GM23338 (cell line): ENCODE measurements at regions not wholly inside any gene's neighbourhood (a gene's known extent, or its start where the extent isn't known, plus 50 kb on each side); places are given as distances from the start of the nearest gene placed in this dataset.

Experiments
- ATAC-seq: fragments of 200-7000 bp; cut with Tn5 transposase; 3 replicates; pipeline ENCODE4 v1.9.1; 2020
- DNase-seq: peaks from one replicate; pipeline ENCODE4 v3.0.0-alpha.2; 2015; ENCODE audit warnings: low spot score
- H2AFZ ChIP-seq: fragments of 200-600 bp; sonication (generic); 2 replicates; pipeline ENCODE4 v1.8.0; 2016; ENCODE audit warnings: antibody characterized with exemption, mild to moderate bottlenecking, moderate library complexity
- H3F3A ChIP-seq: fragments of 200-600 bp; sonication (generic); replicated peaks from 2 replicates; pipeline ENCODE4 v1.8.0; 2017; ENCODE audit warnings: antibody characterized with exemption, mixed run types, low read depth
- H3K27ac ChIP-seq: fragments of 200-600 bp; sonication (generic); 2 replicates; pipeline ENCODE4 v1.6.1; 2016; ENCODE audit warnings: low read depth
- H3K27me3 ChIP-seq: fragments of 200-600 bp; sonication (generic); 2 replicates; pipeline ENCODE4 v1.8.0; 2016; ENCODE audit warnings: mild to moderate bottlenecking, mixed run types, moderate library complexity; ENCODE audit not compliant: insufficient read depth
- H3K36me3 ChIP-seq: fragments of 200-600 bp; sonication (generic); 2 replicates; pipeline ENCODE4 v1.8.0; 2016; ENCODE audit warnings: mild to moderate bottlenecking; ENCODE audit not compliant: insufficient read depth
- H3K4me1 ChIP-seq: fragments of 200-600 bp; sonication (generic); 2 replicates; pipeline ENCODE4 v1.8.0; 2016; ENCODE audit warnings: mild to moderate bottlenecking, moderate library complexity; ENCODE audit not compliant: insufficient read depth
- H3K4me2 ChIP-seq: fragments of 200-600 bp; sonication (generic); 2 replicates; pipeline ENCODE4 v1.7.1; 2017; ENCODE audit warnings: mixed run types
- H3K4me3 ChIP-seq: fragments of 200-600 bp; sonication (generic); 2 replicates; pipeline ENCODE4 v1.6.1; 2016; ENCODE audit warnings: mixed run types
- H3K79me2 ChIP-seq: fragments of 200-600 bp; sonication (generic); replicated peaks from 2 replicates; pipeline ENCODE4 v1.8.0; 2017; ENCODE audit warnings: mild to moderate bottlenecking; ENCODE audit not compliant: insufficient read depth
- H3K9me2 ChIP-seq: fragments of 200-600 bp; sonication (generic); 2 replicates; pipeline ENCODE4 v1.8.0; 2017; ENCODE audit not compliant: insufficient read depth
- H4K20me1 ChIP-seq: fragments of 200-600 bp; sonication (generic); replicated peaks from 2 replicates; pipeline ENCODE4 v1.8.0; 2017; ENCODE audit warnings: mild to moderate bottlenecking; ENCODE audit not compliant: insufficient read depth
- H3K27ac Mint-ChIP-seq: 2 replicates; pipeline ENCODE4 v1.8.0; 2020; ENCODE audit warnings: inconsistent platforms, mild to moderate bottlenecking, moderate library complexity, mixed read lengths
- H3K27me3 Mint-ChIP-seq: 3 replicates; pipeline ENCODE4 v1.8.0; 2022; ENCODE audit warnings: low read depth, mild to moderate bottlenecking, moderate library complexity, mixed read lengths, inconsistent platforms; ENCODE audit not compliant: insufficient read depth, poor library complexity
- H3K36me3 Mint-ChIP-seq: 3 replicates; pipeline ENCODE4 v1.8.0; 2021; ENCODE audit warnings: low read depth, mild to moderate bottlenecking, inconsistent platforms, moderate library complexity, mixed read lengths
- H3K4me1 Mint-ChIP-seq: 3 replicates; pipeline ENCODE4 v1.8.0; 2020; ENCODE audit warnings: mild to moderate bottlenecking, inconsistent platforms, mixed read lengths
- H3K4me3 Mint-ChIP-seq: 3 replicates; pipeline ENCODE4 v1.8.0; 2021; ENCODE audit warnings: moderate library complexity, mild to moderate bottlenecking, inconsistent platforms, mixed read lengths
- H3K9me3 Mint-ChIP-seq: 3 replicates; pipeline ENCODE4 v1.8.0; 2020; ENCODE audit warnings: moderate library complexity, mild to moderate bottlenecking, inconsistent platforms, mixed read lengths
- CREB1 ChIP-seq: fragments of 250-450 bp; sonication (Bioruptor Pico); IDR thresholded peaks from 2 replicates; pipeline ENCODE4 v1.5.0; 2020; ENCODE audit warnings: low read depth, mild to moderate bottlenecking, moderate library complexity
- EZH2 ChIP-seq: fragments of 200-600 bp; sonication (generic); IDR thresholded peaks from one replicate; pipeline ENCODE4 v1.8.0; 2017; ENCODE audit warnings: antibody characterized with exemption, mild to moderate bottlenecking, low read depth; ENCODE audit not compliant: unreplicated experiment
- EZH2phosphoT487 ChIP-seq: fragments of 200-600 bp; sonication (generic); IDR thresholded peaks from one replicate; pipeline ENCODE4 v1.8.1; 2018; ENCODE audit warnings: antibody characterized with exemption; ENCODE audit not compliant: unreplicated experiment
- JUNB ChIP-seq: IDR thresholded peaks from one replicate; pipeline ENCODE4 v1.6.1; 2016; ENCODE audit warnings: antibody characterized with exemption; ENCODE audit not compliant: unreplicated experiment
- NANOG ChIP-seq: IDR thresholded peaks from 2 replicates; pipeline ENCODE4 v1.6.1; 2016; ENCODE audit warnings: antibody characterized with exemption, borderline replicate concordance
- POLR2AphosphoS5 ChIP-seq: IDR thresholded peaks from 2 replicates; pipeline ENCODE4 v1.6.1; 2016; ENCODE audit warnings: antibody characterized with exemption, low read depth
- STAT1 ChIP-seq: IDR thresholded peaks from one replicate; pipeline ENCODE4 v1.6.1; 2016; ENCODE audit warnings: antibody characterized with exemption; ENCODE audit not compliant: unreplicated experiment
- ZNF114 ChIP-seq: fragments of 250-450 bp; sonication (Bioruptor Pico); IDR thresholded peaks from 2 replicates; pipeline ENCODE4 v1.5.0; 2020; ENCODE audit warnings: mild to moderate bottlenecking, moderate library complexity
- ZNF331 ChIP-seq: fragments of 250-450 bp; sonication (Bioruptor Pico); IDR thresholded peaks from 2 replicates; pipeline ENCODE4 v1.5.0; 2020; ENCODE audit warnings: low read depth, mild to moderate bottlenecking, moderate library complexity
- TF ChIP-seq, protein P1 (sequence below): fragments of 250-450 bp; sonication (Bioruptor Pico); IDR thresholded peaks from 2 replicates; pipeline ENCODE4 v1.5.0; 2020; ENCODE audit warnings: mild to moderate bottlenecking, moderate library complexity
- TF ChIP-seq, protein P2 (sequence below): IDR thresholded peaks from one replicate; pipeline ENCODE4 v1.6.1; 2018; ENCODE audit warnings: antibody characterized with exemption; ENCODE audit not compliant: unreplicated experiment
- TF ChIP-seq, protein P3 (sequence below): IDR thresholded peaks from 2 replicates; pipeline ENCODE4 v1.6.1; 2016; ENCODE audit warnings: antibody characterized with exemption
- TF ChIP-seq, protein P4 (sequence below), 2 experiments: fragments of 200-600 bp in 1 of 2; sonication (generic) in 1 of 2; conservative IDR thresholded peaks; 2 replicates each; pipeline versions ENCODE4 v1.5.1 to v1.6.1; 2016 to 2017; ENCODE audit warnings: antibody characterized with exemption in 2 of 2, low read depth in 2 of 2, mild to moderate bottlenecking in 2 of 2, moderate library complexity in 1 of 2

DNA sequence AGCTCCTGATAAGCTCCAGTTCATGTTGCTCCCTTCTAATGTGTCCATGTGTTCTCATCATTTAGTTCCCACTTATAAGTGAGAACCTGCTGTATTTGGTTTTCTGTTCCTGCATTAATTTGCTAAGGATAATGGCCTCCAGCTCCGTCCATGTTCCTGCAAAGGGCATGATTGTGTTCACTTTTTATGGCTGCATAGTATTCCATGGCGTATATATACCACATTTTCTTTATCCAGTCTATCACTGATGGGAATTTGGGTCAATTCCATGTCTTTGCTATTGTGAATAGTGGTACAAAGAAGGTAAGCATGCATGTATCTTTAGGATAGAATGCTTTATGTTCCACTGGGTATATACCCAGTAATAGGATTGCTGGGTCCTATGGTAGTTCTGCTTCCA lies 197.2 kb upstream of the ITM2A start:
- Mint-ChIP-seq H3K36me3 (no peaks in the 10 kb centered on the region; the same call in 2 of the 3 replicates), H3K4me3 (no peak overlapping the region), H3K27ac (no peak overlapping the region), H3K27me3 (no peaks in the 10 kb centered on the region), H3K9me3 (peaks cover 9% of the 10 kb centered on the region), H3K4me1 (no peaks in the 10 kb centered on the region)
- no peak for ATAC-seq
- Histone ChIP-seq H3K36me3 (no peaks in the 10 kb centered on the region), H3K27ac (no peak overlapping the region), H3K4me3 (no peak overlapping the region), H3K9me2 (no peaks in the 10 kb centered on the region), H2AFZ (no peak overlapping the region), H3K27me3 (no peaks in the 10 kb centered on the region), H4K20me1 (no peaks in the 10 kb centered on the region), H3F3A (no peaks in the 10 kb centered on the region), H3K4me1 (no peaks in the 10 kb centered on the region), H3K79me2 (no peaks in the 10 kb centered on the region), H3K4me2 (no peak overlapping the region)
- TF ChIP-seq POLR2AphosphoS5 (no peak), NANOG (no peak), EZH2 (no peak), EZH2phosphoT487 (no peak), CREB1 (CRISPR knock-in tag) (no peak), JUNB (no peak), ZNF331 (CRISPR knock-in tag) (no peak), ZNF114 (no peak), STAT1 (no peak)
- TF ChIP-seq, protein P1, sequence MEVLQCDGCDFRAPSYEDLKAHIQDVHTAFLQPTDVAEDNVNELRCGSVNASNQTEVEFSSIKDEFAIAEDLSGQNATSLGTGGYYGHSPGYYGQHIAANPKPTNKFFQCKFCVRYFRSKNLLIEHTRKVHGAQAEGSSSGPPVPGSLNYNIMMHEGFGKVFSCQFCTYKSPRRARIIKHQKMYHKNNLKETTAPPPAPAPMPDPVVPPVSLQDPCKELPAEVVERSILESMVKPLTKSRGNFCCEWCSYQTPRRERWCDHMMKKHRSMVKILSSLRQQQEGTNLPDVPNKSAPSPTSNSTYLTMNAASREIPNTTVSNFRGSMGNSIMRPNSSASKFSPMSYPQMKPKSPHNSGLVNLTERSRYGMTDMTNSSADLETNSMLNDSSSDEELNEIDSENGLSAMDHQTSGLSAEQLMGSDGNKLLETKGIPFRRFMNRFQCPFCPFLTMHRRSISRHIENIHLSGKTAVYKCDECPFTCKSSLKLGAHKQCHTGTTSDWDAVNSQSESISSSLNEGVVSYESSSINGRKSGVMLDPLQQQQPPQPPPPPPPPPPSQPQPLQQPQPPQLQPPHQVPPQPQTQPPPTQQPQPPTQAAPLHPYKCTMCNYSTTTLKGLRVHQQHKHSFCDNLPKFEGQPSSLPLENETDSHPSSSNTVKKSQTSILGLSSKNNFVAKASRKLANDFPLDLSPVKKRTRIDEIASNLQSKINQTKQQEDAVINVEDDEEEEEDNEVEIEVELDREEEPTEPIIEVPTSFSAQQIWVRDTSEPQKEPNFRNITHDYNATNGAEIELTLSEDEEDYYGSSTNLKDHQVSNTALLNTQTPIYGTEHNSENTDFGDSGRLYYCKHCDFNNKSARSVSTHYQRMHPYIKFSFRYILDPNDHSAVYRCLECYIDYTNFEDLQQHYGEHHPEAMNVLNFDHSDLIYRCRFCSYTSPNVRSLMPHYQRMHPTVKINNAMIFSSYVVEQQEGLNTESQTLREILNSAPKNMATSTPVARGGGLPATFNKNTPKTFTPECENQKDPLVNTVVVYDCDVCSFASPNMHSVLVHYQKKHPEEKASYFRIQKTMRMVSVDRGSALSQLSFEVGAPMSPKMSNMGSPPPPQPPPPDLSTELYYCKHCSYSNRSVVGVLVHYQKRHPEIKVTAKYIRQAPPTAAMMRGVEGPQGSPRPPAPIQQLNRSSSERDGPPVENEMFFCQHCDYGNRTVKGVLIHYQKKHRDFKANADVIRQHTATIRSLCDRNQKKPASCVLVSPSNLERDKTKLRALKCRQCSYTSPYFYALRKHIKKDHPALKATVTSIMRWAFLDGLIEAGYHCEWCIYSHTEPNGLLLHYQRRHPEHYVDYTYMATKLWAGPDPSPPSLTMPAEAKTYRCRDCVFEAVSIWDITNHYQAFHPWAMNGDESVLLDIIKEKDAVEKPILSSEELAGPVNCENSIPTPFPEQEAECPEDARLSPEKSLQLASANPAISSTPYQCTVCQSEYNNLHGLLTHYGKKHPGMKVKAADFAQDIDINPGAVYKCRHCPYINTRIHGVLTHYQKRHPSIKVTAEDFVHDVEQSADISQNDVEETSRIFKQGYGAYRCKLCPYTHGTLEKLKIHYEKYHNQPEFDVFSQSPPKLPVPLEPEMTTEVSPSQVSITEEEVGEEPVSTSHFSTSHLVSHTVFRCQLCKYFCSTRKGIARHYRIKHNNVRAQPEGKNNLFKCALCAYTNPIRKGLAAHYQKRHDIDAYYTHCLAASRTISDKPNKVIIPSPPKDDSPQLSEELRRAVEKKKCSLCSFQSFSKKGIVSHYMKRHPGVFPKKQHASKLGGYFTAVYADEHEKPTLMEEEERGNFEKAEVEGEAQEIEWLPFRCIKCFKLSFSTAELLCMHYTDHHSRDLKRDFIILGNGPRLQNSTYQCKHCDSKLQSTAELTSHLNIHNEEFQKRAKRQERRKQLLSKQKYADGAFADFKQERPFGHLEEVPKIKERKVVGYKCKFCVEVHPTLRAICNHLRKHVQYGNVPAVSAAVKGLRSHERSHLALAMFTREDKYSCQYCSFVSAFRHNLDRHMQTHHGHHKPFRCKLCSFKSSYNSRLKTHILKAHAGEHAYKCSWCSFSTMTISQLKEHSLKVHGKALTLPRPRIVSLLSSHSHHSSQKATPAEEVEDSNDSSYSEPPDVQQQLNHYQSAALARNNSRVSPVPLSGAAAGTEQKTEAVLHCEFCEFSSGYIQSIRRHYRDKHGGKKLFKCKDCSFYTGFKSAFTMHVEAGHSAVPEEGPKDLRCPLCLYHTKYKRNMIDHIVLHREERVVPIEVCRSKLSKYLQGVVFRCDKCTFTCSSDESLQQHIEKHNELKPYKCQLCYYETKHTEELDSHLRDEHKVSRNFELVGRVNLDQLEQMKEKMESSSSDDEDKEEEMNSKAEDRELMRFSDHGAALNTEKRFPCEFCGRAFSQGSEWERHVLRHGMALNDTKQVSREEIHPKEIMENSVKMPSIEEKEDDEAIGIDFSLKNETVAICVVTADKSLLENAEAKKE: no peak
- TF ChIP-seq, protein P2, sequence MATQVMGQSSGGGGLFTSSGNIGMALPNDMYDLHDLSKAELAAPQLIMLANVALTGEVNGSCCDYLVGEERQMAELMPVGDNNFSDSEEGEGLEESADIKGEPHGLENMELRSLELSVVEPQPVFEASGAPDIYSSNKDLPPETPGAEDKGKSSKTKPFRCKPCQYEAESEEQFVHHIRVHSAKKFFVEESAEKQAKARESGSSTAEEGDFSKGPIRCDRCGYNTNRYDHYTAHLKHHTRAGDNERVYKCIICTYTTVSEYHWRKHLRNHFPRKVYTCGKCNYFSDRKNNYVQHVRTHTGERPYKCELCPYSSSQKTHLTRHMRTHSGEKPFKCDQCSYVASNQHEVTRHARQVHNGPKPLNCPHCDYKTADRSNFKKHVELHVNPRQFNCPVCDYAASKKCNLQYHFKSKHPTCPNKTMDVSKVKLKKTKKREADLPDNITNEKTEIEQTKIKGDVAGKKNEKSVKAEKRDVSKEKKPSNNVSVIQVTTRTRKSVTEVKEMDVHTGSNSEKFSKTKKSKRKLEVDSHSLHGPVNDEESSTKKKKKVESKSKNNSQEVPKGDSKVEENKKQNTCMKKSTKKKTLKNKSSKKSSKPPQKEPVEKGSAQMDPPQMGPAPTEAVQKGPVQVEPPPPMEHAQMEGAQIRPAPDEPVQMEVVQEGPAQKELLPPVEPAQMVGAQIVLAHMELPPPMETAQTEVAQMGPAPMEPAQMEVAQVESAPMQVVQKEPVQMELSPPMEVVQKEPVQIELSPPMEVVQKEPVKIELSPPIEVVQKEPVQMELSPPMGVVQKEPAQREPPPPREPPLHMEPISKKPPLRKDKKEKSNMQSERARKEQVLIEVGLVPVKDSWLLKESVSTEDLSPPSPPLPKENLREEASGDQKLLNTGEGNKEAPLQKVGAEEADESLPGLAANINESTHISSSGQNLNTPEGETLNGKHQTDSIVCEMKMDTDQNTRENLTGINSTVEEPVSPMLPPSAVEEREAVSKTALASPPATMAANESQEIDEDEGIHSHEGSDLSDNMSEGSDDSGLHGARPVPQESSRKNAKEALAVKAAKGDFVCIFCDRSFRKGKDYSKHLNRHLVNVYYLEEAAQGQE: no peak
- TF ChIP-seq, protein P3, sequence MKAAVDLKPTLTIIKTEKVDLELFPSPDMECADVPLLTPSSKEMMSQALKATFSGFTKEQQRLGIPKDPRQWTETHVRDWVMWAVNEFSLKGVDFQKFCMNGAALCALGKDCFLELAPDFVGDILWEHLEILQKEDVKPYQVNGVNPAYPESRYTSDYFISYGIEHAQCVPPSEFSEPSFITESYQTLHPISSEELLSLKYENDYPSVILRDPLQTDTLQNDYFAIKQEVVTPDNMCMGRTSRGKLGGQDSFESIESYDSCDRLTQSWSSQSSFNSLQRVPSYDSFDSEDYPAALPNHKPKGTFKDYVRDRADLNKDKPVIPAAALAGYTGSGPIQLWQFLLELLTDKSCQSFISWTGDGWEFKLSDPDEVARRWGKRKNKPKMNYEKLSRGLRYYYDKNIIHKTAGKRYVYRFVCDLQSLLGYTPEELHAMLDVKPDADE: no peak
- TF ChIP-seq, protein P4, sequence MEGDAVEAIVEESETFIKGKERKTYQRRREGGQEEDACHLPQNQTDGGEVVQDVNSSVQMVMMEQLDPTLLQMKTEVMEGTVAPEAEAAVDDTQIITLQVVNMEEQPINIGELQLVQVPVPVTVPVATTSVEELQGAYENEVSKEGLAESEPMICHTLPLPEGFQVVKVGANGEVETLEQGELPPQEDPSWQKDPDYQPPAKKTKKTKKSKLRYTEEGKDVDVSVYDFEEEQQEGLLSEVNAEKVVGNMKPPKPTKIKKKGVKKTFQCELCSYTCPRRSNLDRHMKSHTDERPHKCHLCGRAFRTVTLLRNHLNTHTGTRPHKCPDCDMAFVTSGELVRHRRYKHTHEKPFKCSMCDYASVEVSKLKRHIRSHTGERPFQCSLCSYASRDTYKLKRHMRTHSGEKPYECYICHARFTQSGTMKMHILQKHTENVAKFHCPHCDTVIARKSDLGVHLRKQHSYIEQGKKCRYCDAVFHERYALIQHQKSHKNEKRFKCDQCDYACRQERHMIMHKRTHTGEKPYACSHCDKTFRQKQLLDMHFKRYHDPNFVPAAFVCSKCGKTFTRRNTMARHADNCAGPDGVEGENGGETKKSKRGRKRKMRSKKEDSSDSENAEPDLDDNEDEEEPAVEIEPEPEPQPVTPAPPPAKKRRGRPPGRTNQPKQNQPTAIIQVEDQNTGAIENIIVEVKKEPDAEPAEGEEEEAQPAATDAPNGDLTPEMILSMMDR (conservative IDR thresholded peaks at IDR 0.05; ENCODE audit: low read depth in 2 of 2): no peak
- DNase-seq: no peak
